ENCODE measurements at regions not wholly inside any gene's neighbourhood (a gene's known extent, or its start where the extent isn't known, plus 50 kb on each side); places are given as distances from the start of the nearest gene placed in this dataset.

GRCh38 chr3:96213393-96213792, 601.0 kb upstream of the EPHA6 start:
- TF ChIP-seq REST (IDR thresholded peaks at IDR 0.05; ENCODE audit: unreplicated experiment) = no peak
- TF ChIP-seq EZH2phosphoT487 (IDR thresholded peaks at IDR 0.05; ENCODE audit: unreplicated experiment) = no peak
- TF ChIP-seq POLR2AphosphoS5 (IDR thresholded peaks at IDR 0.05; ENCODE audit: low read depth) = no peak
- TF ChIP-seq CTCF (conservative IDR thresholded peaks at IDR 0.05; ENCODE audit: low read depth in 2 of 2) = peak; percentile 25 to 28; a peak in 3 of 4 replicates
- no peak for TF ChIP-seq EZH2 (IDR thresholded peaks at IDR 0.05; ENCODE audit: low read depth, unreplicated experiment)
- TF ChIP-seq ETS1 (IDR thresholded peaks at IDR 0.05) = no peak
- TF ChIP-seq ZNF331 (CRISPR knock-in tag; IDR thresholded peaks at IDR 0.05; ENCODE audit: low read depth) = no peak
